ENCODE measurements at regions not wholly inside any gene's neighbourhood (a gene's known extent, or its start where the extent isn't known, plus 50 kb on each side); places are given as distances from the start of the nearest gene placed in this dataset.
"Not testable (repeated sequence)": the region's sequence is repeated elsewhere in the genome, so short reads cannot be mapped to it uniquely, and the experiment has no call there.

- no peak for TF ChIP-seq POLR2A (IDR thresholded peaks at IDR 0.05)
- TF ChIP-seq CTCF (IDR thresholded peaks at IDR 0.05 in 4 of 5, conservative IDR thresholded peaks at IDR 0.05 in 1 of 5), result peak in 1 of 5 experiments; percentile 25
- no peak overlapping the region for H3K27ac ChIP-seq
- in situ Hi-C loops (cut with MboI; ENCODE audit: low sequenced_read_pairs in 4 of 4), result loop anchor here in 3 of 4 donors (5.0 to 10.0 kb wide), 4 partner anchors 145 to 755 kb away; partner anchors contain the start of gene GJA1 (in 1 of the 3)
- H3K4me3 ChIP-seq, result no peak overlapping the region
- H3K9me3 ChIP-seq, result no peaks in the 10 kb centered on the region
- H3K4me1 ChIP-seq, result peaks cover 0 to 3% of the 10 kb centered on the region in 2 donors
- no peaks in the 10 kb centered on the region for H3K36me3 ChIP-seq
- peak in 1 of 2 donors; percentile 39 for ATAC-seq
- no peak for DNase-seq
- no peaks in the 10 kb centered on the region for H3K27me3 ChIP-seq
- intact Hi-C loops (cut with DNase I; ENCODE audit: low total_unique reads), result loop anchor here (5.0 to 10.0 kb wide), 2 partner anchors 53 to 1125 kb away; no protein-coding TSS in a partner anchor
Measured at GRCh38 chr6:122180132-122180531, 219.3 kb upstream of the HSF2 start.

GRCh38 chr6:122182061-122182460 is 217.4 kb upstream of the HSF2 start:
- Histone ChIP-seq H3K36me3 (no peaks in the 10 kb centered on the region), H3K4me1 (peaks cover 0 to 3% of the 10 kb centered on the region in 2 donors), H3K27ac (no peak overlapping the region), H3K4me3 (no peak overlapping the region), H3K27me3 (no peaks in the 10 kb centered on the region), H3K9me3 (no peaks in the 10 kb centered on the region)
- intact Hi-C loops (cut with DNase I; ENCODE audit: low total_unique reads) (loop anchor here (5.0 to 10.0 kb wide), 2 partner anchors 55 to 1127 kb away; no protein-coding TSS in a partner anchor), in situ Hi-C loops (cut with MboI; ENCODE audit: low sequenced_read_pairs in 4 of 4) (loop anchor here in 3 of 4 donors (5.0 to 10.0 kb wide), 4 partner anchors 147 to 757 kb away; partner anchors contain the start of gene GJA1 (in 1 of the 3))
- ATAC-seq, result no peak
- DNase-seq, result no peak
- TF ChIP-seq POLR2A (IDR thresholded peaks at IDR 0.05), result no peak
- no peak for TF ChIP-seq CTCF (IDR thresholded peaks at IDR 0.05 in 4 of 5, conservative IDR thresholded peaks at IDR 0.05 in 1 of 5)

- peak in 1 of 2 donors; percentile 49 for ATAC-seq
- peaks cover 0 to 3% of the 10 kb centered on the region in 2 donors for H3K4me1 ChIP-seq
- no peak for DNase-seq
- peak; percentile 14 to 52 (median 40) for TF ChIP-seq CTCF (IDR thresholded peaks at IDR 0.05 in 4 of 5, conservative IDR thresholded peaks at IDR 0.05 in 1 of 5)
- no peak for TF ChIP-seq POLR2A (IDR thresholded peaks at IDR 0.05)
- H3K27ac ChIP-seq, result no peak overlapping the region
- intact Hi-C loops (cut with DNase I; ENCODE audit: low total_unique reads), result loop anchor here (2.0 to 10.0 kb wide), 3 partner anchors 57 to 1130 kb away; no protein-coding TSS in a partner anchor
- no peaks in the 10 kb centered on the region for H3K9me3 ChIP-seq
- peak overlapping the region in 1 of 4 donors; percentile 21 for H3K4me3 ChIP-seq
- in situ Hi-C loops (cut with MboI; ENCODE audit: low sequenced_read_pairs in 4 of 4), result loop anchor here in 3 of 4 donors (5.0 to 10.0 kb wide), 4 partner anchors 150 to 760 kb away; partner anchors contain the start of gene GJA1 (in 1 of the 3)
- H3K27me3 ChIP-seq, result no peaks in the 10 kb centered on the region
- no peaks in the 10 kb centered on the region for H3K36me3 ChIP-seq
Measured at GRCh38 chr6:122184401-122184827, 215.0 kb upstream of the HSF2 start.

GRCh38 chr6:122185458-122185857 is 214.0 kb upstream of the HSF2 start:
- ATAC-seq, result not testable (repeated sequence)

GRCh38 chr6:122187186-122187585 is 212.3 kb upstream of the HSF2 start:
- DNase-seq (no peak), ATAC-seq (no peak)
- Histone ChIP-seq H3K4me3 (no peak overlapping the region), H3K9me3 (no peaks in the 10 kb centered on the region), H3K27me3 (no peaks in the 10 kb centered on the region), H3K4me1 (peaks cover 0 to 3% of the 10 kb centered on the region in 2 donors), H3K27ac (no peak overlapping the region), H3K36me3 (no peaks in the 10 kb centered on the region)
- intact Hi-C loops (cut with DNase I; ENCODE audit: low total_unique reads), result loop anchor here (10.0 kb wide), 1 partner anchor 1132 kb away; no protein-coding TSS in a partner anchor
- in situ Hi-C loops (cut with MboI; ENCODE audit: low sequenced_read_pairs in 4 of 4), result loop anchor here in 2 of 4 donors (10.0 kb wide), 3 partner anchors 152 to 762 kb away; partner anchors contain the start of gene GJA1 (in 1 of the 2)
- TF ChIP-seq CTCF (IDR thresholded peaks at IDR 0.05 in 4 of 5, conservative IDR thresholded peaks at IDR 0.05 in 1 of 5) (no peak), POLR2A (IDR thresholded peaks at IDR 0.05) (no peak)

More at GRCh38 chr6:122185458-122185857, 214.0 kb upstream of the HSF2 start:
- H3K4me1 ChIP-seq, H3K36me3 ChIP-seq, H3K27ac ChIP-seq, H3K4me3 ChIP-seq, DNase-seq, H3K9me3 ChIP-seq, H3K27me3 ChIP-seq: not testable (repeated sequence)
- in situ Hi-C loops (cut with MboI; ENCODE audit: low sequenced_read_pairs in 4 of 4), result loop anchor here in 2 of 4 donors (10.0 kb wide), 3 partner anchors 151 to 761 kb away; partner anchors contain the start of gene GJA1 (in 1 of the 2)
- intact Hi-C loops (cut with DNase I; ENCODE audit: low total_unique reads), result loop anchor here (2.0 to 10.0 kb wide), 2 partner anchors 755 to 1131 kb away; no protein-coding TSS in a partner anchor
